NCI-H1694 (cell line): ENCODE measurements at regions not wholly inside any gene's neighbourhood (a gene's known extent, or its start where the extent isn't known, plus 50 kb on each side); places are given as distances from the start of the nearest gene placed in this dataset.
"Not testable (repeated sequence)": the region's sequence is repeated elsewhere in the genome, so short reads cannot be mapped to it uniquely, and the experiment has no call there.

ENCODE experiments used
- DNase-seq: peaks from one replicate; lab custom pipeline; 2025; lab: John Stamatoyannopoulos, UW

GRCh38 chr14:65966188-65966587 lies 520.0 kb upstream of the CCDC196 start:
- no peak for DNase-seq

DNA sequence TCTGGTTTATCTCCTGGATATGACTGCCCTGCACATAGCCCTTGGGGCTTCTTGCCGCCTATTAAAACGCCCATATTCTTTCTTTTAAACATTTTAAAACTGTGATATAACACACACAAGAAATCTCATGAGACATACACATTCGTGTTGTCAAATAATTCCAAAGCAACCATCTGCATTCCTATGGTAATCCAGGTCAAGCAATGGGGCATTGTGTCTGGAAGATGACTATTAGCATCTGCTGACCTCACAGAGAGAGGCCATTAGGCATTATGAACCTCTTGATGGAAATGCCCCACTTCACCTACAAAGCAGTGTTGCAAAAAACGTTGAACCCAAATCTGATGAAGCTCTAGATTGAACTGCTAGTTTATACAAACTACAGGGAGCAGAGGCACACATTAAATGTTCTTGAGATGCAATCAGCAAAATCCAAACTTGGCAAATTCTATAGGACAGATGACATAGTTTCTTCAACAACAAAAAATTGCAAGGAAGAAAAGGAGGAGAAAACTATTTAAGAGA lies 513.8 kb upstream of the CCDC196 start:
- DNase-seq: no peak

DNA sequence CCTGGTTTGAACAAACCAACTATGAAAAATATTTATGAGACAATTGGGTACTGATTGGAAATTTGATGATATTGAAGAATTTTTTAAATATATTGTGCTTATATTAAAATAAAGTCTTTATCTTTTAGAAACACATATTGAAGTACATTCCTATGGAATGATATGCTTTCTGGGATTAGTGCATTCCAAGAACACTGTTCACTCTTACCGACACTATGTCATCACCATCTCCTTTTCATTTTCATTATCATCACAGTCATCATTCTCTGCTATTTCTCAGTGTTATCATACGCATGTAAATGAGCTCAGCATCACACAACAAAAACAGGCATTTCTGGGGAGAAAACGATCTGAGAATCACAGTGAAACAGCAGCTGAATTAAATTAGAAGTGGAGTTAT lies 513.3 kb upstream of the CCDC196 start:
- DNase-seq: no peak

- DNase-seq: no peak
These were observed 510.3 kb upstream of the CCDC196 start for GRCh38 chr14:65975865-65976264.

- no peak for DNase-seq
These were observed 509.3 kb upstream of the CCDC196 start for GRCh38 chr14:65976761-65977404.

GRCh38 chr14:65981192-65981843 lies 504.9 kb upstream of the CCDC196 start:
- no peak for DNase-seq

DNA sequence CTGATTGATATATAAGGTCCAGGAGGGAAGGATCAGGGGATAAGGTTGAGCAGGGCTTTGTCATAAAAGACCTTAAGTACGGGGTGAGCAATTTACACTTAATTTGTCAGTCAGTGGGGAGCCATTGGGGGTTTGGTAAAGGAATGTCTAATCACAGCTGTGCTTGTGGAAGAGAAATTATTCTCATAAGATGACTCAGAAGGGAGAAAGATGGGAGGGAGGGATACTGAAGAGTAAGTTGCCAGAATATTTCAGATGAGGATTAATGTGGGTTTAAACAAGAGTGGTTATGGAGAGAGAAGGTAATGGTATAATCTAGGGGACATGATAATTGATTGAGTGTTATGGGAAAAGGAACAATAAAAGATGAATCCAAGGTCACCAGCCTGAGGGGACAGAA lies 500.1 kb upstream of the CCDC196 start:
- DNase-seq: no peak

DNA sequence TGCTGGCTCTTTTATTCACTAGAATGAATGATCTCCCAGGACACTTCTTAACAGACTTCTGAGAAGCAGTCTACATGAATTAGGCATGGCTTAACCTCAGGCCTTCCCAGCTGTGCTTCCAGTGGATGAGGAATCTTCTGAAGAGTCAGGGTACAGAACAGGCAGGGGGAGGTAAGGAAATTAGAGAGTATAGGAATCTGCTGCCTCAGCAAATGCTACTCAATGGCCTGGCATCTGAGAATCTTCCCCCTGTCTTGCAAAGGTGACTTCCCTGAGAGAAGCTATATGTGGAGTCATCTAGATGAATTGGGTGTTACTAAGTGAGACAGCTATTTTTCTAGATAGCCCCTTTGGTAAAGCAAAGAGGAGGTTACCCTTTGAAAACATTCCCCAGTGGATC lies 496.2 kb upstream of the CCDC196 start:
- no peak for DNase-seq

DNA sequence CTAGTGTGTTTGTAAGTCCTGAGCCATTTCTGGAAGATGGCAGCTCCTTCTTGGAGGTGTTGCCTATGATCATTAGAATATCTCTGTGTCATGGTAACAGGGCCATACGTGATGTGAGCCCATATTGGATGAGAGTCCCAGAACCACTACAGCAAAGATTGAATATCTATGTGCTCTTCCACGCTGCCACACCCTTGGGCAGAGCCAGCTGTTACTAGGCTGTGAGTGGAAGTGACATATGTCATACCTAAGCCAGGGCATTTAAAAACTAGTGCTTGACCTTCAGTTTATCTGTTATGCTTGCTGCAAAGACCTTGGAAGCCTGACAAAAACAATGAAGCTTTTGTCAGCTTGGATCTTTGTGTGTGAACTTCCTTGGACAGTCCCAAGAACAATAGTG lies 495.1 kb upstream of the CCDC196 start:
- no peak for DNase-seq

- not testable (repeated sequence) for DNase-seq
These were observed 494.2 kb upstream of the CCDC196 start for GRCh38 chr14:65991935-65992334.

GRCh38 chr14:65993103-65993502 lies 493.1 kb upstream of the CCDC196 start:
- DNase-seq: no peak

DNA sequence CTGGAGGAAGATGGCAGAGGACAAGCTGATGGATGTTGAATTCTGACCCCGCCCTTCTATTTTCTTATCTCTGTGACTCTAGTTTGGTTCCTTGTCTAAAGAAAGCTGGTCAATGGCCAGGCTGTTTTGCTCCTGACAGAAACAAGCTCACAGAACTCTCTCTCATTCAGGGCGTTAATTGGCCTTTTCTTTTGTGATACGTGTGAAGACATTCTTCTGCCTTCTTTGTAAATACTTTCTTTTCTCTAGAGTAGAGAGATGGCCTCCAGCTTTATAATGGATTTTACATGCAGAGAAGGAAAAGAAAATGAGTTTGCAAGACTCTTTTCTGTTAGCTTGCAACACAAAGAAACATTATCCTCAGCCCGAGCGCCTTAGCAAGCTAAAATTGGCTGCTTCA lies 492.2 kb upstream of the CCDC196 start:
- DNase-seq: no peak

DNA sequence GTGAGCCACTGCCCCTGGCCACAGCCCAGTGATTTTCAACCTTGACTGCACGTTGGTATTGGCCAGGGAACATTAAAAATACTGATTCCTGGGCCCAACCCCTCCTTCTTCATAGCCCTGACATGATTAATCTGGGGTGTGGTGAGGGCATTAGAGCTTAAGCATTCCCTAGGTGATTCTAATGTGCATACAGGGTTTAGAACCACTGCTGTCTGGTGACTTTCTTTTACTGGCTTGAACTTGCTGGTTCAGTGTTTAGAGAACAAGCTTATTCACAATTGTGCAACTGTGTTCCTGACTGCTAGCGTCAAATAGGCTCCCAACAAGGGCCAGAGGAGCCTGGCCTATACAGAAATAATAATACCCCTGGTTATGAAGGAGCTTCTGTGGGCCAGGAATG lies 488.8 kb upstream of the CCDC196 start:
- no peak for DNase-seq

DNA sequence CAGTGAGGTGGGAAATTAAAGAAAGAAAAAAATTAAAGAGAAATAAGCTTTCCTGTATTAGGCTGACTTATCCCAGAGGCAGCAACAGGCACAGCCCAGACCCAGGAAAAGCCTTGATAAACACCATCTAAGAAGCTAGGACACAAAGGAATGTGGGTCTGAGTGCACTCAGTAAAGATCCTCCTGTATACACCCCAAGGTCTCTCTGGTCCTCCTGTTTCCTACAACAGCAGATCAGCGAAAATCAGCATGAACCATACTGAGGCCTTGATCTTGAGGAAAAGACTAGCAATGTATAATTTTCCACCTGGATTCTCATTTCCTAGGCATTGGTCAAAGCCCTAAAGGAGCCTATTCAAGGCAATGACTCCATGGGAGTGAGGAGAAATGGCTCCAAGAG lies 486.3 kb upstream of the CCDC196 start:
- no peak for DNase-seq

DNA sequence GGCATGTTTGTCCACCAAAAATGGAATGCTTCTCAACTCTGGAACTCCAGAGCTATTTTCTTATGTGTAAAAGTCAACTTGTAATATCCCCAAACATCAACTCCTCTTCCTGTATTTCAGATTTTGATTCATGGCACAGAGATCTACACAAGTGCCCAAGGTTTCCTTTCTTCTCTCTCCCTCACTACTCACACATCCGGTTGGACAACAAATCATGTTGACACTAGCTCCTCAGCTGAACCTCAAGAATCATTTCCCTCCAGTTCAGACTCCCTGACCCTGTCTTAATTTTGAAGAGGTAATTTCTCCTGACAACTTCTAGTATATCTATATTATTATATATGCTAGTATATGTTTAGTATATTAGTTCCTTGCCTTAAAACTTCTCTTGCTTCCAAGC lies 485.4 kb upstream of the CCDC196 start:
- no peak for DNase-seq

DNA sequence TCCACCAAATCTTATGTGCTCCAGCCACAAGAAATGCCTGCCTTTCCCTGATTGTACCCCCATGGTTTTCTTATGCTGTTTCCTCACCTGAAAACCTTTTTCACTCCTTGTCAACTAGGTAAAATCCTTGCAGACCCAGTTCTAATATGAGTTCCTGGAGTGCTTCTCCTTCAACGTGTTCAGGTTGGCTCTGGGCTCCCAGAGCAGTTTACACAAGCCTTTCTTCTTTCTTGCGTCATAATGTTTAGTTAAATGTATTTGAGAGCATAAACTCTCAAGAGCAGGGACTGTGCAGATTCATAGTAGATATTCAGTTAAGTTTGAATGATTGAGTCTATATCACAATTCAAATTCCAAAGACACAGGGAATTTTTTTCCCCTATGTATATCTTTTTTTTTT lies 484.8 kb upstream of the CCDC196 start:
- no peak for DNase-seq

- DNase-seq: no peak
These were observed 483.0 kb upstream of the CCDC196 start for GRCh38 chr14:66003082-66003730.

GRCh38 chr14:66005900-66006434 lies 480.2 kb upstream of the CCDC196 start:
- no peak for DNase-seq

DNA sequence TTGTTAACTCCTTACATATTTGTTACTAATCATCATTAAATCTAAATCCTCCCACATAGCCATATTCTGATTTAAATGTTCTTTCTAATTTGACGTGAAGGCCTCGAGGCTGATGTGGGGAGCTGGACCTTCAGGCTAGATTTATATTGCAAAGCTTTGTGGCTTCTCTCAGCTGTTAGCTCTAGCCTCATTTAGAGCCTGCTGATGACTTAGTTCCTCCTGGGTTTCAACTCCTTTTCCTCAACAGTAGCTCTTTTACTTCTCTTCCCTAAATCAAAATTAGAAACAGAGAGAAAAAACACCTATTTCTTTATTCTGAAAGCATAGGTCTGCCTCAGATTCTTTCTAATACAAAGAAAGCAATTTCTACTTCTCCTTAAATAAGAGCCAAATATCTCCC lies 477.5 kb upstream of the CCDC196 start:
- DNase-seq: no peak

- no peak for DNase-seq
These were observed 477.1 kb upstream of the CCDC196 start for GRCh38 chr14:66009089-66009488.

GRCh38 chr14:66010695-66011094 lies 475.5 kb upstream of the CCDC196 start:
- DNase-seq: no peak

DNA sequence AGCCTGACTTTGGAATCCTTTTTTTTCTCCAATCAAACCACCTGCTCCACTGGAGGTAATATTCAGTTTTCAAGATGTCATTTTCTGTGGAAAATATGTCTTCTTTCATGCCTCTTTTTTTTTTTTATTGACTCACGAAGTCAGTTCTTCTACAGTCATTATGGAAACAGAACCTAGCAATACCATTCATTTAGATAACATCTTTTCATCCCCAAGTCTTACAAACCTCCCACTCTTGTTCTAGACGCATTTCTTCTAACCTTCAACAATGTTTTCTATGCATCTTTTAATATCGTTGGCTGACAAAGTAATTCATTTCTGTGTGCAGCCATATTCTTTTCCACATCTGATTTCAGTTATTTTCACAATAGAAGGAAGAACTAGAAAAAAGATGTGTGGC lies 474.3 kb upstream of the CCDC196 start:
- DNase-seq: no peak

- not testable (repeated sequence) for DNase-seq
These were observed 472.6 kb upstream of the CCDC196 start for GRCh38 chr14:66013607-66014006.
